Activated T-cell treated with anti-CD3 and anti-CD28 coated beads for 48 hours (primary cell): ENCODE measurements at regions not wholly inside any gene's neighbourhood (a gene's known extent, or its start where the extent isn't known, plus 50 kb on each side); places are given as distances from the start of the nearest gene placed in this dataset.

ENCODE experiments used
- DNase-seq: peaks from one replicate; pipeline ENCODE4 v3.0.0-alpha.2; 2020; ENCODE audit warnings: low read depth

DNA sequence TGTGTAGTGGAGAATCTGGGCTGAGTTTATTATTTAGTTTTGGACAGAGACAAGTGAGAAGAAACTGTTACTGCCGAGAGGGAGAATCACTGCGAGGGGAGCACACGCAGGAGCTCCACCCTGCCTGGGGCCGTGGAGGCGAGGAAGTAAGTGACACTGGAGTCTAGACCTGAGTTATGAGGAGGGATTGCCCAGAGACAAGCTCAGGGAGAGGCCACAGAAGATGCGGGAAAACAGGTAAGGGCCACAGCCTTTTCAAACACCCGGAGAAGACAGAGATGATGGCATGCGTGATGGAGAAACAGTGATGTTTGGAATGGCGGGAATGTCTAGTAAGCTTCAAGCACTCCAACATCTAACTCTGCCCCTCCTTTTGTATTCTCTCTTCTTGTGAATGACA is 84.1 kb downstream of the TNFSF11 start:
- DNase-seq, result no peak

DNA sequence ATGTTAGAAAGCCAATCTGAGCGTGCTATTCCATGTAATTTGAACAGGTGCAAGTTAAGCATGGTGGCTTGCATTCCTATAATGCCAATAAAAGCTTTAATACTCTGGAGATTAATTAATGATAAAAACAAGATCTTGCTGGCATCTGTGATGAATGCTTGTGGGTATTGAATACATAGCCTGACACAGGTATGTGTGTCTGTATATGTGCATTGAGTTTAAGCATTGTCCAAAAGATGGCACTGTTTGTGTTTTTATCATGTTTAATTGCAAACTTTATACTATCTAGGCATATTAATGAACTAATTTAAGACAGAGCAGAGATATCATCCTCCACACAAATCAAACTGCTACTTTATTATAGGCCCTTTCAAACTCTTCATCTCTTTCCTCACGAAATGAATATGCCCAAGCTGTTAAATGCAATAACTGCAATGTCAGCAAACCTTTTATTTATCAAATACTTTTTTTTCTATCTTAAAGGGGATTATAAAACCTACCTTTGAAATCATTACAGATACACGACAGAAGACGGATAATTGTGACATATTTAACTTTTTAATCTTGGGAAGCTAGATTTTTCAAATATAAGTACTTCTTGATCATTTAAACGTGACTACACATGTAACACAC is 86.5 kb downstream of the TNFSF11 start:
- DNase-seq, result no peak

DNA sequence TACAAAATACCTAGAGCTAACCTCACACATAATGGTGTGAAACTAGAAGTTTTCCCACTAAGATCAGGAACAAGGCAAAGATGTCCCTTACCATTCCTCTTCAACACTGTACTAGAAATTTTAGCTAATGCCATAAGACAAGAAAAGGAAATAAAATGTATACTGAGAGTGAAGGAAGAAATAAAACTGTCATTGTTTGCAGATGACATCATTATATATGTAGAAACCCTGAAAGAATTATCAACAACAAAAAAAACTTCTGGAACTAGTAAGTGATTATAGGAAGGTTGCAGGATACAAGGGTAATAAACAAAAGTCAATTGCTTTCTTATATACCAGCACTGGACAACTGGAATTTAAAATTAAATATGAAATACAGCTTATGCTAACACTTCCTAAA is 93.7 kb downstream of the TNFSF11 start:
- no peak for DNase-seq

DNA sequence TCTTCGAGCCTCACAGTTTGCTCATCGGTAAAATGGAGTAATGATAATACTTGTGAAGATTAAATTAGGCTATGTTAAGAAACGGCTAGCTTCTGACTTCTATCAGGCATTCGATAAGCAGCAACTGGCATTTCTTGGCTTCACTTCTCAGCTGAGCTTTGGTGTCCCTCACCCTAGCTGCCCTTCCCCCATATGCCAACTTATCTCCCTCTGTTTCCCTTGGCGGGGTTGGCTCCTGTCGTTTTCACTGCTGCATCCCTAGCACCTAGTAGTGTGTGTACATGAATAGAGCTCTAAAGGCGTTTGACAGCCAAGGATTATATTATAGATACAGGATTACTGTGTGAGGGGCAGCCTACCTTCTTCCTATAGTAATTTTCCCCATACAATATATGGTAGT is 97.5 kb downstream of the TNFSF11 start:
- no peak for DNase-seq

DNA sequence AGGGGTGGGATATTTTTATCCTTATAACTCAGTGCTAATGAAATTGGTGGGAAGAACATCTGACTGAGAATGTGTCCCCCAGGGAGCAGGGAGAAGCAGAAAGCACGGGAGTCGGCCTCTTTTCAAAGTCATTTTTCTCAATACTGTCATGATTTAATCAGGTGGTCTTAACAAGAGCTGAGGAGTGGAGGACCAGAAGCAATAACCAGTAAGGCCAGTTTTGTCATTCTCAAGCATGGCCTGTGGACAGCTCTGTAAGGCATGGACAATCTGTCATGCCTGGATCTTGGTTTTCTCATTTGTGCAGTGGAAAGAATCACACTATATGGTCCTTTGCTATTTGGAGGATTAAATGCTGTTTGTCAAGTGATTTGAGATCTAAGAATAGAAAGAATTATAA is 99.7 kb downstream of the TNFSF11 start:
- DNase-seq, result no peak

DNA sequence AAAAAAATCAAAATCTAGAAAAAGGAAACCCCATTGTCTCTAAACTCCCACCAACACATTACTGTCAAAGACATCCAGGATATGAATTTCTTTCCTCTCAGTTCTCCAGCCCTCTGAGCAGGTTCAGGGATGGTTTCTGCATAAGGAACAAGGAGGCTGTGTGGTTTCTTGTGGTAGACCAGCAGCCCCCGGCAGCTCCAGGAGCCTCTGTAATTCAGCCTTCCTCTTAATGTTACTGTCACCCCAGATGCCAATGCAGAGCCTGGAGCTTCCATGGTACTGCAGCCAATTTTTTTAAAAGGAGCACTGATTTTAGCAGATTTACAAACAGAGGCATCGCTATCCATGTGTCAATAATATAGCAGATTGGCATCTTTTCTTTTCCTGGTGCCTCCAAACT is 100.6 kb upstream of the FAM216B start:
- no peak for DNase-seq

DNA sequence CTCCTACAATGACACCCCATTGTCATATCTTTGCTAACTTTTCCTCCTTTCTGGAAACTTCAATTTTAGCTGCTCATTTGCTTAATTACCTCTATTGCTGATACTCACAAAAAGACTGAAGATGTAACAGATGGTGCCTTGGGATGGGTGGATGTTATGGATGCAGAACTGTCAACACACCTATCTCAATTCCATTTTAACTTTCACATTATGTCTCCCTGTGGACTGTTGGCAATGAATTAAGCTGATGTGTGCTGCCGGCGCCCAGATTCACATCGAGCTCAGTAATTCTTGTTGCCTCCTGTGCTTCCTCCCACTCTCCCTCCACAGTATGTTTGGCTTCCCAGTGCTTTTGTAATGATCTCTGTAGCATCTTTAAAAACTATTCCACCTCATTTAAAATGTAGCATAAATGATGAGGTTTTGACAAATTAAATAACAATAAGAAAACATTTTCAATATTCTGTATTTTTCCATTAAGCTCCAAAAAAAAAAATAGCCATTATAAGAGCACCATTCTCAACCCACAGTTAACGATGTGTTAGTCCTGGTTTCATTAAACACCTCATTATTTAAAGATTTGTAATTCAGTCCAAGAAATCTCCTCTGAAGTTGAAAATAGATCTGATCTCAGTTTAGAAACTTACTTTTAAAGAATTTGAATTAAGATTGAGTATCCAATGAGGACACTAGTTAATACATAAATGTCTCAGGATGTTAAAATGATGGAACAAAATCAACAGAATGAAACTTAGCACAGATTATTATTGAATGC is 99.9 kb upstream of the FAM216B start:
- no peak for DNase-seq

DNA sequence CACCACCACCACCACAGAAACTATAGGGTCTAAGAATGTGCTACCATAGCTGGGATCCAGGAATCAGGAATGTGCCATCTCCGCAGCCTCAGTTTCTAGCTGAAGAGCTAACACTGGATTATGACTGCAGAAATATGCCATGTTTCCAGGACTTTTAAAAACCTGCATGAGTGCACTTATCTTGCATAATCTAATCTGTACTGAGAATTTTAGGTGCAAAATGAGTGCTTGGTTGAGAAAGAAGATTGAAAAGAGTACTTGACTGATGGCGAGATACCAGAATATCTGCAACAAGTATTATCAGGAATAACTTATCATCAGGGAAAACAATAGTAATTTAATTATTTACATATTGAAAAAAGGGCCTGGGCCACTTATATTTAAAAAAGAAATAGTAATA is 97.2 kb upstream of the FAM216B start:
- no peak for DNase-seq

DNA sequence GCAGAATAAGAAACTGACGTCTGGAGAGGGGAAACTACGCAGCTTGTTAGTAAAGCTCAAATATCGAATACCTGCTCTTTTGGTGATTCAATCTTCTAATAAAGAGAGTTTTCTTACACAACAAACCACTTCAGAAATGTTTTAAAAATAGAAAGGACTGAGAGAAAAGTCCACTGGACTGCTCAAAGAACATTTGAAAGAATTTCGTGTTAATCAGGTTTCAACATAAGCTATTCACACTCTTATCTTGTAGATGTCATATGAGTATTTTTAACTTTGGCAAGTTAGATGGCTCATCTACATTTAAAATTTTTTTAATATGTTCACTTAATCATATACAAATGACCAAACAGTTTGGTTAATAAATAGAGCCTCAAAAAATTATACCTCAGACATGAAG is 95.6 kb upstream of the FAM216B start:
- no peak for DNase-seq

DNA sequence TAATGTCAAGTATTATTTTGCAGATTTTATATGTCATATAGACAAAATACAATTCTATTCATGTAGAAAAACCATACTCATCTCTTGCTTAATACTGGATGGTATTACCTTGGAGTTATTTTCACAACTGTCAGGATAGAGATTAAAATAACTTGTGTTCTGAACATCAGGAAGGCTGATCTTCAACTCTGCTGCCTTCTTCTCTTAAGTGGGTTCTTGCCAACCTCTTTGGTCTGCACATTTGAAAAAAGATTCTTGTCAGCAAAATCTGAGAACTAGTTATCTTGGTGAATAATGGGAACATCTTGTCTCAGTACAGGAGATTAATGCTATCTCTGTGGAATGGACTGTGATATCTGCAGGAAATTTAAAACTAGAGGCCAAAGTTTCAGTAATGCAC is 95.2 kb upstream of the FAM216B start:
- no peak for DNase-seq

DNA sequence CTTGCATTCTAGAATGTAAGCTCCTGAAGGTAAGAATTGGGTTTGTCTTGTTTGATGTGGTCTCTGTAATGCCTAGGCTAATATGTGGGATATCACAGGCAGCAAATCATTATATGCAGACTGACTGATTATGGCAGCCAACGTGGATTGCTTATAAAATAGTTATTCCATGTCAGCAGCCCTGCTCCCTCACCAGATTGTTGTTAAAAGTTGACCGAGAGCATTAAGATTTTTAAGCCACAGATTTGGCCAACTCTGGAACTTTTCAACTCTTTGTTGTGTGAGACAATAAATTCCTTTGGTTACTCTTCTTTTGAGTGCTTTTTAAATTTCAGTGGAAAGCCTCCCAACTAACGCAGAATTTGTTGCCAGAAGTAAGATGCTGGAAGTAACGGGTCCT is 92.6 kb upstream of the FAM216B start:
- no peak for DNase-seq

DNA sequence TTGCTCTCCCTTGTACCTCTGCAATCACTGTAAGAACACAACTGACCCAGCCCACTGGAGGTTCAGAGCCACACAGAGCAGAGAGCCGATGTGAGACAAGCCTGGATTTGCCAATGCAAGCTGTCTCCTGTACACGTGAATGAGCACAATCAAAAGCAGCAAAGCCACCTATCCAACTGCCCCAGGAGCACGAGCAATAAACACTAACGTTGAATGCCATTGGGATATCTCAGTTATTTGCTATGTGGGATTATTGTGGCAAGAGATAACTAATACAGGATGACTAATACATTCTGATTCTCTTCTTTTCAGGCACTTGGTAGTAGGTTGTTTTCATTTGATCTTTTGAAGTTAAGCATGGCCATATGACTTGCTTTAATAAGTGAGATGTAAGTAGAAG is 85.2 kb upstream of the FAM216B start:
- DNase-seq, result no peak

DNA sequence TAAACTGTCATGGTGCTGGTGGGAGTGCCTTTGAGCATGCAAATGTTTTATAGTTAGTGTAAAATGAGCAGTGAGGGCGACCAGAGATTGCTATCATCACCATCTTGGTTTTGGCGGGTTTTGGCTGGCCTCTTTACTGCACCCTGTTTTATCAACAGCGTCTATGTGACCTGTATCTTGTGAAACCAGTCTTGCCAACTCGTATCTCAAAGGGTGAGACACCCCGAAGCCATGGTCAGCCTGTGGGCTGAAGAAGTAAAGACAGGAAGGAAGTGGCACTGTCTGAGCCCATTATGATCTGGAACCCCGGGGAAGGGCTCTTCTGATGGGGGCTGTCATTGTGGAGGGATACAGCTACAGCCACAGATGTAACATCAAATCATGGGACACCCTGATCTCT is 81.5 kb upstream of the FAM216B start:
- no peak for DNase-seq

DNA sequence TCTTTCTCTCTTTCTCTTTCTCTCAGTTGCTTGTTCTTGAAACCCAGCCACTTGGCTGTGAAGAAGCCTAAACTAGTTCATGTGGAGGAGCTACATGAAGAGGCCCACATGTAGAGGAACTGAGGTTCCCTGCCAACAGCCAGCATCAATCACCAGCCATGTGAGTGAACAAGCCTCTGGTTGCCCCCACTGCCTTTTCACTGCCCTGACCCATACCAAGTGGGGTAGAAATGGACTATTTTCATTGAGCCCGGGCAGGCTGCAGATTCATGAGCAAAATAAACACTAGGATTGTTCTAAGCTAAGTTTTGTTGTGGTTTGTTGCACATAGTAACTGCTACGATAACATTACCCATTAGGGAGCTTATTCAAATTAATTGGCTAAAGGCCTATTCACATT is 78.7 kb upstream of the FAM216B start:
- DNase-seq, result no peak

DNA sequence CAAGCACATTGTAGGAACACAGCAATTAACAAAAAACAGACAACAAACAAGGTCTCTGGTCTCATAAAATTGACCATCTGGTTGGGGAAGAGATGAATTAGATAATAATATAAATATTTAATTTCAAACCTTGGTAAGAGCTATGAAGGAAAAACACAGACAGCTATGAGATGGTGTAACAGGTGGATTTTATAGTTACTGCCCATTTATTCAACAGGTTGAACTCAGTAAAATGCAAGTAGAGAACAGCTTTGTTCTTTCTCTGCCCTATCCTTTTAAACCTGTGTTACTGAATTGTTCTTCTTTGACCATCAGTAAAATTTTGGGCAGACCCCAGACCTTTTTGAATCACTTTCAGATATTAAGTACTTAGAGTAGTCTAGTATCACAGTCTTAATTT is 77.6 kb upstream of the FAM216B start:
- DNase-seq, result no peak

DNA sequence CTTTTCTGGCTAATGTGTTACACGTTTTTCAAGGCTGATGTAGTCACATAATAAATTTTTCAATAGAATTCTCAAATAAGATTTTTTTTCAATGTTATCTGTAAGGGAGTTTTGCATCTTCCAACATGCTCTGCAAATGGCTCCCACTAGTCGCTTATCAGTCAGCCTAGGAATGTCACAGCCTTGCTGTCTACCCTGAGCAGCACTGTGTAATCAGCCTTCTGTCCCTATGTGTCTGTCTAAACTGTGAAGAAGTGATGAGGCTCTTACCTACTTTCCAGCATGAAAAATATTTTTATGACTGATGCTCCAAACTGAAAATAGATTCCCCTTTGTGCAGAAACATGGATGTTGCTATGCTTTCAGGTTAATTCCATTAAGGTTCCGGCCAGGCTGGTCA is 75.1 kb upstream of the FAM216B start:
- no peak for DNase-seq

DNA sequence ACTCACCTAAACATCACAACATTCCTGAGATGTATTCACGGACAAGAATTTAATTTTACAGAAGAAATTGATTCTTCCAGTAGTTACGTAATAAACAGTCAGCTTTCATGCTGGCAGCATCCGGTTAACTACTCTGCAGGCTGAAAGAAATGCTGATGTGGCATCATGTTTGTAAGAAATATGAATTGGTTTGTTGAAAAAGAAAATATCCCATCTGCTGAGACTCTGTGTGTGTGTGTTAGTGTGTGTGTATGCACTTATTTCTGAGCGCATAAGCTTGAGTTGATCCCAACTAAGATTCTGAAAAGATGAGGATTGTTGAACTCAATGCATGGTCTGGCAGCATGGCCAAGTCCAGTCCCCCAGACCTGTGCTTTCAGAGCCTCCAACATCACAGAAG is 74.3 kb upstream of the FAM216B start:
- no peak for DNase-seq

DNA sequence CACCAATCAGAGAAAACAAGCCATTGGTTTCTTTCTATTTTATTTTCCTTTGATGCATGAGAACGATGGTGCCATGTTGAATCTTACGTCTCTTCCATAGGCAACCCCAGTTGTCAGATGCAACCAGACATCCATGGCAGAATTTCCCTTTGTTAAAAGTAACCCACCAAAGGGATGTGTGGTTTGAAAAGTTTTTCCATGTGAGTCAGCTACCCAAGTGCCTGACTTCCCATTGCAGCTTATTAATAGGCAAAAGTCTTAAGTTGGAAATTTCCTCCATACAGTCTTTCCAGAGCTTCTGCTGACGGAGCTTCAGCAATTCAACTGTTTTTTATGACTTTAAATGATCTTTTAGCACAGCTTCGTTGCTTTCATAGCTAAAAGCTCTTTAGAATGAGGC is 73.8 kb upstream of the FAM216B start:
- DNase-seq, result no peak

DNA sequence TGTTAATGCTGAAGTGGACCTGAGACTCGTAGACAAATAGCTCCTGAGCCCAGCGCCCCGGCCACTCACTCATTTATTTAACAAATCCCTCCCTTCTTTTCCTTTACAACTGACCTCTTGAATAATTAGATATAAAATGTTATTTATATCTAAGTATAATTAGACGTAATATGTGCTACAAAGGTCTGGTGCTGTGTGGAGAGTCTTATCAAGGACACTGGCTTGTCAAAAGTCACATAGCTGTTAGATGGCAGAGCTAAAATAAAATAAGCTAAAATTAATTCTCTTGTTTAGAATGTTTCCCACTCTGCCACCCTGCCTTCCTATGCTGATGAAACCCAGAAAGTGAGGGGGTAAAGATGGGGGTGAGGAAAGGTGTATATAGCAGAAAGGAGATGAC is 73.0 kb upstream of the FAM216B start:
- DNase-seq, result no peak

DNA sequence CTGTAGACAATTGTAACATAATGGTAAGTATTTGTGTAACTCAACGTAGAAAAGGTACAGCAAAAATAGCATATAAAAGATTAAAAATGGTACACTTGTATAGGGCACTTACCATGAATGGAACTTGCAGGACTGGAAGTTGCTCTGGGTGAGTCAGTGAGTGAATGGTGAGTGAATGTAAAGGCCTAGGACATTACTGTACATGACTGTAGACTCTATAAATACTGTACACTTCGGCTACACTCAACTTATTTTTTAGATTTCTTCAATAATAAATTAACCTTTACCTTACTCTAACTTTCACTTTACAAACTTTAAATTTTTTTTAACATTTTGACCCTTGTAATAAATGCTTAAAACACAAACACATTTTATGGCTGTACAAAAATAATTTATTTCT is 72.1 kb upstream of the FAM216B start:
- no peak for DNase-seq

DNA sequence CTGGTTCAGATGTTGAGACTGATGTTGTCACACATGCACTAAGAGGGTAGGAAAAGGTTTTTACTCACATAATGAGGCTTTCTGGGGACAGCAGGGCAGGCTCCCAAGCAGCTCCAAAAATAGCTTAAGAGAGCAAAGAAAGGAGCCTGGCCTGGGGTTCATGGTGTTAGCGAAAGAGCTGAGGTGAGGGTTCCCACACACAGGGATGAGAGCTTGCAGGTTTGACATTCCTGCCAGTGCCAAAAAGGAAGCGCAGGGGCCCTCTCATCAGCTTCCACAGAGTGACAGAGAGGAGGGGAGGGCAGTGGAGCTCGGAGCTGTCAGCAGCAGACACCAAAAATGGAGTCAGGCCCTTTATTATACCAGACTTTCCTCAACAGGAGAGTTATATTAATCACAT is 65.5 kb upstream of the FAM216B start:
- no peak for DNase-seq

DNA sequence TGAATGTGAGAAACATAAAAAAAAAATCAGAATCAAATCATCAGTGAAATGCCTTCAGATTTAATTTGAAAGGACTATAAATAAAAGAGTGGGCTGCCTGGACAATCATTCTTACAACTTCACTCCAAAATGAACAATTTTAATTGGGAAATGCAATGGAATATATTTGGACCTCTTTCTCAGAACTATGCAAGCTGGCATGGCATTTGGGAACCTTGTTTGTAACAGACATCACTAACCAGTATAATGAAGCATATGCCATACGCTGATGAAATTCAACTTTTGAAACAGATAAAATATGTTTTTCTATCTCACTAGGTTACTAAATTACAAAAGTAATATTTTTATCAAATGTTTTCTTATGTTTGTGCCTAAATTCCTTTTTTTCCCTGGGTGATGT is 64.2 kb upstream of the FAM216B start:
- DNase-seq, result no peak

DNA sequence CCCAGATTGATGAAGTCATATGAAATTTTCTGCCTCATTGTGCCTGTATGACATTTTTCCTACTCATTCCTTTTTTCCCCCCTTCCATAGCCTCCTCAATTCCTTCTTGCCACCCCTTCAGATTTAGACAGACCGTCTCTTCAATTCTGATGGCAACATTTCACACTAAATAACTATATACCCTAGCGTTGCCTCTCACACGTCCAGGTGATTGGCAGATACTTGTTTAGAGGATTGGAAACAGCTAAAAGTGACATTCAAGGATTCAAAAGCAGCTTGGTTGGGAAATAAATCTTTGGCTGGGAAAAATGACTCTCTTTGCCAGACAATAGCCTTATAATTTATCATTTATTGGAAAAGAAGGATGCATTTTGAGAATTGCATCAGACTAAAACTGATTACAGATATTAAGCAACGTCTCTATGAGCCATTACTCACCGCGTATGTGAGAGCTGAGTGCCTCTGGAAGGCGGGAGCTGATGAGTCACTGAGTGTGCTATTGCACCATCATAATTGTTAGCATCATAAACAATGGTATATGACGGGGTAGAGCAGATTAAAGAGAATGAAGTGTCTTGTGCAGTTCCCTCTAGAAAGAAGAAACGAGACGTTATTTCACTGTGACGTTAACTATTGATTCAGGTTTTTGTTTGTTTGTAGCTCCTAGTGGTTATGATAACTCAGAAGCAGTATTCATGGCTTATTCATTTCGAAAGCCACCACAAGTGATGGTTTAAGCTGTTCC is 61.1 kb upstream of the FAM216B start:
- peak; percentile 12 for DNase-seq

DNA sequence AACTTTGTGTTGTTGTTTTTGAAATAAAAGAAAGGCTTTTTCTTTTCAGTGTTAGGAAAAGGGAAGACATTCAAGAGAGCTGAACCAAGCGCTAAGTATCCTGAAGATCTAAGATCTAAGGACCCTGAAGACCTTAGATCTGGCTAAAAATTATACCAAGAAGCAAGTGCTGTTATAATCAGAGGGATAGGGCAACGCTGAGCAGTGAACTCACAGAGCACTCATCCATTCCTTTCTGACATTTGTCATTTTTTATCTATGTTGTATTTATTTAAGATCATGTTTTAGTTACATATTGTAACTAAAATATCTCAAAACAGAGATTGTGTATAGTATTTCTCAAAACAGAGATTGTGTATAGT is 60.5 kb upstream of the FAM216B start:
- no peak for DNase-seq
